Hindlimb muscle (tissue), 1 donor: ENCODE measurements at regions not wholly inside any gene's neighbourhood (a gene's known extent, or its start where the extent isn't known, plus 50 kb on each side); places are given as distances from the start of the nearest gene placed in this dataset.
"Not testable (repeated sequence)": the region's sequence is repeated elsewhere in the genome, so short reads cannot be mapped to it uniquely, and the experiment has no call there.

Source experiments
- DNase-seq: peaks from one replicate; pipeline ENCODE4 v3.0.0-alpha.2; 2013

DNA sequence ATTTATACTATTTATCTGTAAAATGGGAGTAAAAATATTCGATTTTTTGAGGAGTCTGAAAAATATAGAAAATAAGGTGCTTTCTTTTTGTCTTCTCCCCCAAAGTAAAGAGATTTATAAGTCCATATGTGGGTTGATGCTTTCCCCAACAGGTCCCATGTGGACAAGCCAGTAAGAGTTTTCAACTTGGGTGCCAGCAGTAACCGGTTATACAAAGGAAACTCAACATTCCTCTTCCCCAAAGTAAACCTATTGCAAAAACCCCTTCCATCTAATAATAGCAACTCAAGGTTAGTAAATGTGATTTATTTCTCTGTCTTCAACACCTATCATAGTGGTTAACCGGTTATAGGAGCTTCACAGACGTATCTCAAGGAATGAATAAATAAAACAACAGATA, 1206.9 kb upstream of the SEL1L start:
- DNase-seq, result no peak

GRCh38 chr14:82755476-82755875, 1221.8 kb upstream of the SEL1L start:
- no peak for DNase-seq

- peak; percentile 43 for DNase-seq
These were observed 1222.3 kb upstream of the SEL1L start for GRCh38 chr14:82755923-82756322.

DNA sequence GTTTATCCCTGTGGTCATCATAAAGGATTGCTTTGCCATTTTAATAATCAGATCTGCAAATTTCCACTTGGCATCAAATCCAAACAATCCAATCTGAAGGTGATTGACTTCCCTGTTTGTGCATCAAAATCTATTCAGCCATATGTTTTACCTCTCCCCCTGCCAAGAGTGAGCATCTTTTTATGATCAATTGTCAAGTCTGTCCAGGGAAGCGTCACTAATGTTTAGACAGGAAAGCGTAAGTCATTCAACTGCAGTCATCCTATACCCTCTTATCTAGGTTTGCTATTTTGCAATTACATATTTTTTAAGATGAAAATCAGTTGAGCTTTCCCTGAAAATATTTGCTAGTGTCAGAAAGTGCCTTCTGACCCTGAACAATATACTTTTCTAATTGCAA, 1224.1 kb upstream of the SEL1L start:
- DNase-seq, result no peak

- no peak for DNase-seq
These were observed 1226.0 kb upstream of the SEL1L start for GRCh38 chr14:82759656-82760055.

DNA sequence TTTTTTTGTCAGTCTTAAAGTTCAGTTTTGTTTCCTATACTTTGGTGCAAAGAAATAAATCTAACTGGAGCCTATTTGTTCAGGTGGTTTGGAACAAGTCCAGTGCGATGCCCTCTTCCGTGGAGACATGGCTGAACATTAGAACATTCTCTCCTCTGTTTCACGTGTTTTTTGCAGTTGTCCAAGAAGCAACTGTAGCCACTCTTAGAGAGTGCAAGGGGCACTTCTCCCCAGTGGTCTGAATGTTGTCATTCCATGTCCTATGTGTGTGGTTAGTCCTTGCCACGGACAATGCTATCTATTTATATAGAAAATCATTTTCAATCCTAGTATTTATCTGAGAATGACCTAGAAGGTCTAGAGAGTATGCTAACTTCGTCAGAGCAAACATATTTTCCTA, 1232.5 kb upstream of the SEL1L start:
- DNase-seq, result no peak

- DNase-seq, result peak; percentile 45
These were observed 1233.3 kb upstream of the SEL1L start for GRCh38 chr14:82766996-82767395.

DNA sequence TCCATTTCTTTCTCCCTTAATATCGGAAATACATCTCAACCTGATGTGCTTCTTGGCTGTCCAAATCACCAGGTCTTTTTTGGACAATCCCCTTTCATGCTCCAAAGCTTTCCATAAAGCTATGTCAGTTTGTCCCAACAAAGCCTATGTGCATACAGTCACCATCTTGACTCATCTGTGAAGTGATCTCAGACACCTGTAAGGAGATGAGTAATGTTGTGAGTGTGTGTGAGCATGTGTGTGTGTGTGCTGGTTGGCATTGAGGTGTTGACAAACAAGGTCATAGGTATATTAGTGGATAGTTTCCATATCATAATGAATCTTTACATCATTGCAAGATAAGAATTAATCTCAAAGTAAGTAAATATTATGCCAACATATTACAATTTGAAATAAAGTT, 1243.3 kb upstream of the SEL1L start:
- DNase-seq, result no peak

DNA sequence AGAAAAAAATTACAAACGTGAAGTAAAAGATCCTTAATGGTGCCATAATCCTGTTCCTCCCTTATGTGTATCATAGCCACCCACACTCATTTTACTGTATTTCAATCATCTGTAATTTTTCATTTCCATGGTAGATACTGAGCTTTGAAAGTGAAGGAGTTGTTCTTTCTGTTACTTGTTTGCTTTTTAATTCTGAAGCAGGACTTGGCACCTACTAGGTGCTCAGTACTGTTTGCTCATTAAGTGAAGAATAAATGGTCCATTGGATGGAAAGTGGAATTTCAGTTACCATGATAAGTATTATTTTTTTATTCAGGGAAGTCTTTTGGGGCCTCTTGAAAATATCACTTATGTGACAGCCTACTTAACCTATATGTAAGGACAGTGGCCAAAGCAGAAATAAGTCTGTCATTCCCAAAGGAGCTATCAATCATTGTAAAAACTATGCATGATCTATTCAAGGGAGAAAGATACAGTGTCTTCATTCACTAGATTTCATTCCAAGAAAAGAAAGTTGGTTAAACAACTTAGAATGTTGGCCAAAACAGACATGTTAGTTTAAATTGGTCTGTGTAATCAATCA, 1244.4 kb upstream of the SEL1L start:
- no peak for DNase-seq

GRCh38 chr14:82778601-82779000, 1244.9 kb upstream of the SEL1L start:
- DNase-seq, result peak; percentile 38

- DNase-seq, result no peak
These were observed 1245.6 kb upstream of the SEL1L start for GRCh38 chr14:82779301-82779700.

- no peak for DNase-seq
These were observed 1252.3 kb upstream of the SEL1L start for GRCh38 chr14:82785756-82786482.

GRCh38 chr14:82786483-82786880, 1252.8 kb upstream of the SEL1L start:
- no peak for DNase-seq

DNA sequence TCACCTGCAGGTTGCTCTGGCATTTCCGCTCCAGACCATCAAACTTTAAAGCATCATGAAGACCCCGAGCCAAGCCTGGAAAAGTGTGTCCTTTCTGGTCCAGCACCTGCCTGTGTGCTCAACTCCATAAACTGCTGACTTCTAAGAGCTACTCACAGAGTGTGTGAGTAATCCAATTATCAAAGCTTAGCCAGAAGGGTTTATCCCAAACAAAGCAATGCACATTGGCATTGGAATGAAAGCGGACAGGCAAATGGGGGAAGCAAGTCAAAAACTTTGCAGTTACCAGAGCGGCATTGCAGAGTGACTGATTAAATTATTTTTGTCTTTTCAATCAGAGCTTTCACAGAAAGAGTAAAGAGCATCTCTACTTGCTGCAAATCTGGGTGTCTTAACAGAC, 1262.4 kb upstream of the SEL1L start:
- no peak for DNase-seq

DNA sequence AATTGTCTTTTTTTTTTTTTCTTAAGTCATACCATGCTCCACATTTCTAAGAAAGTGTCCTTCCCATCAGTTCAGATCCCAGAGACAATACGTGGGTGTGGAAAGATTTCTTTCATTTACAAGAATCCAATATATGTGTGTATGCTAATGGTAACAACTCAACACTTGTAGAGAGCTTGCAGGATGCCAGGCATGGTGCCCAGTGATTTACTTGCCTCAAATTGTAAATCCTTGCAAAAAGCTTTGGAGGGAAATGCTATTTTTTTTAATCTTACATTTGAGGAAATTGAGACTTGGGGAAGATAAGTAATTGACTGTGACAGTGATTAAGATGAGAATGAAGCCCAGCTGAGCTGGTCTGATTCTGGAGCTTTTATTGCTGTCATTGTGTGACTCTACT, 1264.6 kb upstream of the SEL1L start:
- DNase-seq, result no peak

DNA sequence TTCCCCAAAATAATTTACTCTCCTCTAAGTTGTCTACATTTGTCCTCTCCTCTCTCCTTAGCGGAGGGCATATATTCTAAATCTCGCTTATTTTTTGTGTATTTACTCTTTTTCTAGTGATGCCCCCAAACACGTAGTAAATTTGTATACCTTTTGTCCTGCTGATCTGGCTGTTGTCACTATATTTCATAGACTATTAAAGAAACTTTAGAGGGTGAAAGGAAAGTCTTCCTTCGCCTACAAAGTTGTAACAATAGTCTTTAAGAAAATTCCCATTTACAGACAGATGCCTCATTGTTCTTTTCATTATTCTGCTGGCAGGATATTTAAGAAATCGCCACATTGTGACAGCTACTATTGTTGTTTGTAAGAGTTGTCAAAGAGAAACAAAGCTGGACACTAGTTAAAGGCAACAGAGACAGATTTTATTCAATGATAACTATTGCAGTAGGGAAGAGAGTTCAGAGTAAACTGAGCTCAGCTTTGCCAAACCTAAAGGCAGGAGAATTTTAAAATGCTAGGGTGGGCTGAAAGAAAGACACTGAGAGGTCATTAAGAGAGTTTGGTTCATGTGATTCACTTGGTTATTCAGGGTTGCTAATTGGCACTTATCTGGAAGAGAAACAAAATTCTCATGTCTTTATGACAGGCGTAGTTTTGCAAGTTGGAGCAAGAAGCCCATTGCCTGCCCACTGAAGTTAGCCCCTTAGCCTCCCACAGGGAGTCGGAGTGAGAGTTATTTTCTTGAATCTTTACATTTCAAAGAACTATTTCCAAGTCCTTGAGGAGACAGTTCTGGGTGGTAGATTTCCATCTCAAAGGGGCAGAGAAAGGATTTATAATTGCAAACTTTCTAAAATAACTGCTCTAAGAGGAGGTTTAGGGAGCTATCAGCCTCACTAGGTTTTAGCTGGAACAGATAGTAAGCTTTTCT, 1272.5 kb upstream of the SEL1L start:
- DNase-seq, result no peak

DNA sequence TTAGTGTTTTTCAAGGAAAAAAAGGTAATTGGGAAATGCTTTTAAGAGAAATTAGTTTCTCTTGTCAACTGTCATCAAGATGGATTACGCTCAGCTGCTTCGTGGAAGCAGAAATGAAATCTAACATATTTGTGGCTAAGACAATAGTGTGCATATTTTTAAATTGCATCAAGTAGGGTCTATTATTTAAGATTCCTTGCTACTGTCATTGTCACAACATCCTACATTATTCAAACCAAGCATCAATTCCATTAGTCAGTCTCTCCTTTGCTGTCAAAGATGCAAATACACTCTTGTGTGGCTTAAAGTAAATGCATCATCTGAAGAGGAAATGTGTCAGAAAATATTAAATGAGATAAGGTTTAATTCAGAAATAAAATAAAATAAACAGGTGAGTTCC, 1277.6 kb upstream of the SEL1L start:
- no peak for DNase-seq

DNA sequence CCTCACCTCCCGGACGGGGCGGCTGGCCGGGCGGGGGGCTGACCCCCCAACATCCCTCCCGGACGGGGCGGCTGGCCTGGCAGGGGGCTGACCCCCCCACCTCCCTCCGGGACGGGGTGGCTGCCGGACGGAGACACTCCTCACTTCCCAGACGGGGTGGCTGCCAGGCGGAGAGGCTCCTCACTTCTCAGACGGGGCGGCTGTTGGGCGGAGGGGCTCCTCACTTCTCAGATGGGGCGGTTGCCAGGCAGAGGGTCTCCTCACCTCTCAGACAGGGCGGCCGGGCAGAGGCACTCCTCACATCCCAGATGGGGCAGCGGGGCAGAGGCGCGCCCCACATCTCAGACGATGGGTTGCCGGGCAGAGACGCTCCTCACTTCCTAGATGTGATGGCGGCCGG, 1280.7 kb upstream of the SEL1L start:
- not testable (repeated sequence) for DNase-seq

GRCh38 chr14:82830596-82830995, 1296.9 kb upstream of the SEL1L start:
- no peak for DNase-seq

DNA sequence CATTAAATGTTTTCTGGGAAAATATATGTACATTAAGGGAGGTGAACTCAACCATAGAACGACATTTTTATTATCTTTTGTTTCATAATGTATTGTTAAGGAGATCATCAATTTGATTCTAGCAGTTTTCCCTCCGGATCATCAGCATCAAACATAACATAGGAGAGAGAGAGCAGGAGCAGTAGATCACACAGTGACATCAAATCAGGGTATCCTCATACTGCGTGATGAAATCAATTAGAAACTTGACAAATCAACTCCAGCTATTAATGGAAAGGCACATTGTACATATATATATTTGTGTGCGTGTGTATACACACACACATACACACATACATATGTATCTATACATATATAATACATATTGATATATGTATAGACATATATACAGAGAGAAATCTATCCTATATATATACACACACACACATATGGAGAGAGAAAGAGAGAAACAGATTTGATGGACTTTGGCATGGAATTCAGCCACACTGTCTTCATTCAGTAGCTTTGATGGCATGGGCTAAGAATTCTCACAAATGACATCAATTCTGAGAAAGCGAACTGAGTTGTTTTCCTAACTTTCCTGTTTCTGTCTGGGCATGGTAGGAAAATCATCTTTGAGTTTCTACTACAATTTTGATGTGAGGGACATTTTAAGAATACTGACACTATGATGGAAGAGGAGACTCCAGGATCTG, 1302.8 kb upstream of the SEL1L start:
- no peak for DNase-seq

- DNase-seq, result no peak
These were observed 1304.0 kb upstream of the SEL1L start for GRCh38 chr14:82837611-82838140.

GRCh38 chr14:82850576-82850975, 1316.9 kb upstream of the SEL1L start:
- no peak for DNase-seq

GRCh38 chr14:82854131-82854530, 1320.5 kb upstream of the SEL1L start:
- no peak for DNase-seq
